H1 (cell line): ENCODE measurements at regions not wholly inside any gene's neighbourhood (a gene's known extent, or its start where the extent isn't known, plus 50 kb on each side); places are given as distances from the start of the nearest gene placed in this dataset.

Source experiments
- CTCF ChIA-PET: fragments of 300-600 bp; sonication (Branson Sonifier 250); formaldehyde crosslinking; loops from one replicate; lab custom pipeline; 2021; ENCODE audit not compliant: partially characterized antibody; lab: Charles Lee
- POLR2A ChIA-PET: fragments of 300-600 bp; sonication (Branson Sonifier 250); formaldehyde crosslinking; loops from one replicate; lab custom pipeline; 2021; ENCODE audit warnings: inconsistent platforms; ENCODE audit not compliant: partially characterized antibody; lab: Charles Lee
- DNase-seq, 2 experiments: peaks; one replicate each; pipeline versions ENCODE4 v3.0.0 to v3.0.0-alpha.2; 2010 to 2022; ENCODE audit warnings: low spot score in 2 of 2, low read depth in 1 of 2, mixed read lengths in 1 of 2
- FAIRE-seq: peaks from 2 replicates; lab custom pipeline; 2011; peaks lifted over from hg19 to GRCh38; lab: Jason Lieb, UNC
- H2AFZ ChIP-seq: 2 replicates; pipeline ENCODE4 v1.8.1; 2012; ENCODE audit warnings: low read length, inconsistent platforms
- H2AK5ac ChIP-seq: 2 replicates; pipeline ENCODE4 v1.6.1; 2013; ENCODE audit warnings: low read depth, low read length
- H2BK120ac ChIP-seq: replicated peaks from 2 replicates; pipeline ENCODE3; 2013; ENCODE audit warnings: low read depth, low read length, inconsistent platforms
- H2BK12ac ChIP-seq: 2 replicates; pipeline ENCODE4 v1.6.1; 2013; ENCODE audit warnings: low read depth, low read length
- H2BK15ac ChIP-seq: 2 replicates; pipeline ENCODE4 v1.6.1; 2013; ENCODE audit warnings: low read length
- H2BK20ac ChIP-seq: 2 replicates; pipeline ENCODE4 v1.6.1; 2013; ENCODE audit warnings: low read length
- H2BK5ac ChIP-seq: 2 replicates; pipeline ENCODE4 v1.6.1; 2013; ENCODE audit warnings: low read depth, low read length
- H3K14ac ChIP-seq: 2 replicates; pipeline ENCODE4 v1.6.1; 2013; ENCODE audit warnings: inconsistent platforms; ENCODE audit not compliant: insufficient read length
- H3K18ac ChIP-seq: 2 replicates; pipeline ENCODE4 v1.6.1; 2013; ENCODE audit warnings: low read length; ENCODE audit errors: extremely low read depth
- H3K23ac ChIP-seq: 2 replicates; pipeline ENCODE4 v1.6.1; 2013; ENCODE audit warnings: inconsistent platforms; ENCODE audit not compliant: insufficient read length
- H3K23me2 ChIP-seq: 2 replicates; pipeline ENCODE4 v1.6.1; 2013; ENCODE audit warnings: low read depth, low read length
- H3K27ac ChIP-seq: 2 replicates; pipeline ENCODE4 v1.6.1; 2011; ENCODE audit warnings: low read depth, low read length, inconsistent platforms
- H3K27me3 ChIP-seq, 4 experiments: replicated peaks in 1 of 4; 1 replicate in 1 of 4; 2 replicates in 3 of 4; pipeline versions ENCODE4 v1.6.1 to v1.8.1; 2011 to 2013; ENCODE audit warnings: low read length in 3 of 4, mild to moderate bottlenecking in 3 of 4, inconsistent platforms in 2 of 4, mixed read lengths in 2 of 4, moderate library complexity in 1 of 4; ENCODE audit not compliant: control insufficient read depth in 3 of 4, insufficient read depth in 3 of 4; ENCODE audit errors: extremely low read depth in 1 of 4
- H3K36me3 ChIP-seq, 4 experiments: 2 replicates each; pipeline versions ENCODE4 v1.6.1 to v1.8.1; 2011 to 2013; ENCODE audit warnings: mild to moderate bottlenecking in 4 of 4, low read length in 3 of 4, moderate library complexity in 2 of 4, control low read depth in 1 of 4, inconsistent platforms in 1 of 4; ENCODE audit not compliant: insufficient read depth in 4 of 4, control insufficient read depth in 2 of 4
- H3K4ac ChIP-seq: replicated peaks from 2 replicates; pipeline ENCODE3; 2013; ENCODE audit warnings: low read length, low read depth, mixed read lengths, inconsistent platforms; ENCODE audit not compliant: insufficient read length
- H3K4me1 ChIP-seq, 4 experiments: replicated peaks in 1 of 4; 1 replicate in 1 of 4; 2 replicates in 3 of 4; pipeline versions ENCODE4 v1.6.1 to v1.8.1; 2011 to 2013; ENCODE audit warnings: low read length in 3 of 4, inconsistent platforms in 2 of 4, mixed read lengths in 1 of 4; ENCODE audit not compliant: insufficient read depth in 4 of 4, control insufficient read depth in 3 of 4
- H3K4me2 ChIP-seq, 2 experiments: 2 replicates each; pipeline versions ENCODE4 v1.6.1 to v1.8.1; 2011 to 2013; ENCODE audit warnings: low read depth in 2 of 2, low read length in 2 of 2, control low read depth in 1 of 2, inconsistent platforms in 1 of 2, mild to moderate bottlenecking in 1 of 2; ENCODE audit not compliant: insufficient read depth in 1 of 2
- H3K4me3 ChIP-seq, 4 experiments: fragments of 200-600, 300-600 bp in 1 of 4; sonication (generic), shearing (Covaris generic), sonication (Bioruptor Twin) in 1 of 4; 2 replicates each; pipeline versions ENCODE4 v1.5.1 to v1.8.1; 2011 to 2016; ENCODE audit warnings: low read length in 4 of 4, low read depth in 3 of 4, control low read depth in 2 of 4, inconsistent platforms in 2 of 4, mild to moderate bottlenecking in 2 of 4, mixed read lengths in 1 of 4, moderate library complexity in 1 of 4; ENCODE audit not compliant: insufficient read depth in 2 of 4; ENCODE audit errors: extremely low read depth in 1 of 4
- H3K56ac ChIP-seq: replicated peaks from 2 replicates; pipeline ENCODE3; 2013; ENCODE audit warnings: low read depth, mild to moderate bottlenecking, mixed read lengths, low read length, inconsistent platforms; ENCODE audit not compliant: insufficient read length
- H3K79me1 ChIP-seq: 2 replicates; pipeline ENCODE4 v1.6.1; 2013; ENCODE audit warnings: low read depth, low read length, control low read depth
- H3K79me2 ChIP-seq, 2 experiments: 2 replicates each; pipeline versions ENCODE4 v1.6.1 to v1.8.1; 2012 to 2013; ENCODE audit warnings: low read length in 2 of 2, mild to moderate bottlenecking in 2 of 2, inconsistent platforms in 1 of 2; ENCODE audit not compliant: insufficient read depth in 2 of 2, control insufficient read depth in 1 of 2
- H3K9ac ChIP-seq, 4 experiments: replicated peaks in 1 of 4; 1 replicate in 1 of 4; 2 replicates in 3 of 4; pipeline versions ENCODE4 v1.6.1 to v1.8.1; 2011 to 2013; ENCODE audit warnings: low read depth in 3 of 4, low read length in 3 of 4, control low read depth in 2 of 4, mild to moderate bottlenecking in 2 of 4, moderate library complexity in 2 of 4, inconsistent platforms in 1 of 4; ENCODE audit errors: extremely low read depth in 1 of 4
- H3K9me3 ChIP-seq, 2 experiments: 2 replicates each; pipeline versions ENCODE4 v1.6.1 to v1.8.1; 2012 to 2013; ENCODE audit warnings: mild to moderate bottlenecking in 2 of 2, moderate library complexity in 2 of 2, control low read depth in 1 of 2, inconsistent platforms in 1 of 2, low read depth in 1 of 2, low read length in 1 of 2, mixed read lengths in 1 of 2; ENCODE audit not compliant: insufficient read depth in 2 of 2
- H4K20me1 ChIP-seq, 2 experiments: replicated peaks in 1 of 2; 2 replicates each; pipeline versions ENCODE3 to v1.8.1; 2011 to 2013; ENCODE audit warnings: inconsistent platforms in 2 of 2, low read length in 2 of 2, mild to moderate bottlenecking in 1 of 2; ENCODE audit not compliant: insufficient read depth in 2 of 2, control insufficient read depth in 1 of 2
- H4K5ac ChIP-seq: 2 replicates; pipeline ENCODE4 v1.6.1; 2013; ENCODE audit warnings: low read length, low read depth, mixed read lengths, inconsistent platforms; ENCODE audit not compliant: insufficient read length
- H4K8ac ChIP-seq: 2 replicates; pipeline ENCODE4 v1.8.0; 2013; ENCODE audit warnings: mild to moderate bottlenecking, moderate library complexity, low read length, inconsistent platforms; ENCODE audit not compliant: insufficient read depth; ENCODE audit errors: extremely low read depth
- H4K91ac ChIP-seq: replicated peaks from 2 replicates; pipeline ENCODE3; 2013; ENCODE audit warnings: low read length, mixed read lengths, inconsistent platforms; ENCODE audit not compliant: insufficient read length
- ATF3 ChIP-seq: IDR thresholded peaks from 2 replicates; pipeline ENCODE4 v1.6.1; 2011; ENCODE audit warnings: low read depth, mild to moderate bottlenecking, low read length; ENCODE audit not compliant: insufficient read depth
- BCL11A ChIP-seq, 2 experiments: IDR thresholded peaks; one replicate each; pipeline ENCODE4 v1.6.1; 2011; ENCODE audit warnings: low read depth in 2 of 2, low read length in 2 of 2, mild to moderate bottlenecking in 2 of 2
- CEBPB ChIP-seq: IDR thresholded peaks from 2 replicates; pipeline ENCODE4 v1.6.1; 2012; ENCODE audit warnings: low read depth, low read length
- CHD2 ChIP-seq: IDR thresholded peaks from 2 replicates; pipeline ENCODE4 v1.6.1; 2012; ENCODE audit warnings: low read length, improper control_type of control experiment
- CTBP2 ChIP-seq: IDR thresholded peaks from 2 replicates; pipeline ENCODE4 v1.7.0; 2011; ENCODE audit warnings: borderline replicate concordance, mild to moderate bottlenecking, moderate library complexity, mixed read lengths, low read length; ENCODE audit not compliant: insufficient read depth, insufficient read length
- E2F6 ChIP-seq: IDR thresholded peaks from 2 replicates; pipeline ENCODE4 v1.6.1; 2012; ENCODE audit warnings: inconsistent platforms
- FOSL1 ChIP-seq: IDR thresholded peaks from 2 replicates; pipeline ENCODE4 v1.6.1; 2011; ENCODE audit warnings: mild to moderate bottlenecking, low read depth, low read length, moderate library complexity; ENCODE audit not compliant: insufficient read depth
- HDAC2 ChIP-seq, 2 experiments: fragments of 300-600 bp in 1 of 2; sonication (generic) in 1 of 2; IDR thresholded peaks; 2 replicates each; pipeline ENCODE4 v1.6.1; 2011 to 2012; ENCODE audit warnings: low read depth in 2 of 2, low read length in 2 of 2, mild to moderate bottlenecking in 2 of 2, moderate library complexity in 2 of 2, borderline replicate concordance in 1 of 2, inconsistent platforms in 1 of 2
- HDAC6 ChIP-seq: IDR thresholded peaks from one replicate; pipeline ENCODE4 v1.7.1; 2012; ENCODE audit warnings: low read depth, mild to moderate bottlenecking, inconsistent platforms, low read length, moderate library complexity
- MAFK ChIP-seq: IDR thresholded peaks from 2 replicates; pipeline ENCODE4 v1.6.1; 2012; ENCODE audit warnings: low read depth, mild to moderate bottlenecking, improper control_type of control experiment, low read length
- MAX ChIP-seq: IDR thresholded peaks from 2 replicates; pipeline ENCODE4 v1.6.1; 2012; ENCODE audit warnings: inconsistent platforms
- POLR2A ChIP-seq, 2 experiments: IDR thresholded peaks; 1 replicate in 1 of 2; 2 replicates in 1 of 2; pipeline ENCODE4 v1.6.1; 2011; ENCODE audit warnings: low read depth in 2 of 2, low read length in 2 of 2, mild to moderate bottlenecking in 2 of 2; ENCODE audit errors: control extremely low read depth in 1 of 2
- RBBP5 ChIP-seq: IDR thresholded peaks from 2 replicates; pipeline ENCODE4 v1.7.1; 2012; ENCODE audit warnings: low read depth, mild to moderate bottlenecking, inconsistent platforms, low read length, moderate library complexity, borderline replicate concordance
- TBP ChIP-seq: IDR thresholded peaks from 2 replicates; pipeline ENCODE4 v1.6.1; 2011; ENCODE audit warnings: low read depth, low read length, improper control_type of control experiment
- WGBS, 2 experiments: shearing (Covaris generic) in 1 of 2; methylation state at CpG; one replicate each; pipeline versions ENCODE4 v1.1.6 to v1.1.7; 2013 to 2015; ENCODE audit warnings: low lambda C conversion rate in 2 of 2, mixed read lengths in 2 of 2, inconsistent platforms in 1 of 2, low coverage in 1 of 2, missing lambda C conversion rate in 1 of 2; ENCODE audit not compliant: insufficient replicate concordance in 2 of 2, insufficient coverage in 1 of 2, insufficient read length in 1 of 2; ENCODE audit errors: extremely low coverage in 1 of 2, missing lambda C conversion rate in 1 of 2; 5-methylcytosine and 5-hydroxymethylcytosine counted together

- Histone ChIP-seq H2BK120ac (no peak overlapping the region), H3K23ac (no peak overlapping the region), H4K5ac (no peak overlapping the region), H3K56ac (no peak overlapping the region), H3K18ac (no peak overlapping the region), H2BK15ac (no peak overlapping the region), H3K9me3 (no peaks in the 10 kb centered on the region; a peak in 1 of 4 replicates), H3K4ac (no peak overlapping the region), H3K79me2 (no peaks in the 10 kb centered on the region), H3K9ac (no peak overlapping the region), H3K36me3 (no peaks in the 10 kb centered on the region), H3K4me3 (no peak overlapping the region), H2BK5ac (no peak overlapping the region), H2BK20ac (no peak overlapping the region), H2AK5ac (no peak overlapping the region), H2AFZ (peak overlapping the region; percentile 43; the same call in 1 of the 2 replicates), H3K27ac (no peak overlapping the region), H3K4me2 (no peak overlapping the region), H4K91ac (no peak overlapping the region), H3K27me3 (no peaks in the 10 kb centered on the region), H3K4me1 (no peaks in the 10 kb centered on the region), H4K20me1 (no peaks in the 10 kb centered on the region), H2BK12ac (no peak overlapping the region), H3K14ac (no peak overlapping the region), H3K23me2 (no peaks in the 10 kb centered on the region), H4K8ac (no peak overlapping the region), H3K79me1 (no peaks in the 10 kb centered on the region)
- ChIA-PET POLR2A (no interaction called here), CTCF (no interaction called here)
- DNase-seq (no peak), FAIRE-seq (no peak)
- 82% methylated on average over 2 of the region's 2 CpGs; no CpG with 5 or more reads in 1 of the 2 experiments for WGBS, 2 experiments
- TF ChIP-seq RBBP5 (no peak), MAX (no peak), BCL11A (IDR thresholded peaks at IDR 0.05; ENCODE audit: low read depth in 2 of 2, low read length in 2 of 2) (no peak), CHD2 (no peak), HDAC2 (IDR thresholded peaks at IDR 0.05; ENCODE audit: borderline replicate concordance in 1 of 2, low read depth in 2 of 2, low read length in 2 of 2) (no peak), TBP (no peak), MAFK (no peak), E2F6 (no peak), ATF3 (no peak), POLR2A (IDR thresholded peaks at IDR 0.05; ENCODE audit: control extremely low read depth in 1 of 2, low read depth in 2 of 2, low read length in 2 of 2) (no peak), FOSL1 (no peak), CEBPB (no peak), CTBP2 (no peak), HDAC6 (no peak)
These were observed 66.2 kb upstream of the RALGAPA2 start for GRCh38 chr20:20778676-20779075.
